A172 (cell line): ENCODE measurements at regions not wholly inside any gene's neighbourhood (a gene's known extent, or its start where the extent isn't known, plus 50 kb on each side); places are given as distances from the start of the nearest gene placed in this dataset.

ENCODE experiments used
- DNase-seq: peaks from one replicate; pipeline ENCODE4 v3.0.0-alpha.2; 2015; ENCODE audit warnings: low spot score

GRCh38 chr10:3856593-3856992 lies 71.6 kb upstream of the KLF6 start:
- DNase-seq = no peak

- DNase-seq = peak; percentile 41
Observed at GRCh38 chr10:3853547-3854303, 68.7 kb upstream of the KLF6 start.

- no peak for DNase-seq
Observed at GRCh38 chr10:3853016-3853415, 68.0 kb upstream of the KLF6 start.

GRCh38 chr10:3852147-3852904 lies 67.3 kb upstream of the KLF6 start:
- peak; percentile 99 for DNase-seq

GRCh38 chr10:3850999-3851937 lies 66.3 kb upstream of the KLF6 start:
- DNase-seq = peak; percentile 82

GRCh38 chr10:3848775-3849635 lies 64.0 kb upstream of the KLF6 start:
- peak; percentile 23 for DNase-seq

GRCh38 chr10:3848005-3848774 lies 63.2 kb upstream of the KLF6 start:
- DNase-seq = no peak

GRCh38 chr10:3846736-3847135 lies 61.7 kb upstream of the KLF6 start:
- DNase-seq = no peak

GRCh38 chr10:3844491-3845025 lies 59.5 kb upstream of the KLF6 start:
- DNase-seq = no peak

GRCh38 chr10:3838460-3839437 lies 53.7 kb upstream of the KLF6 start:
- no peak for DNase-seq

- no peak for DNase-seq
Observed at GRCh38 chr10:3837647-3838459, 52.8 kb upstream of the KLF6 start.

- DNase-seq = no peak
Observed at GRCh38 chr10:3836222-3836820, 51.3 kb upstream of the KLF6 start.

GRCh38 chr10:3835770-3836169 lies 50.8 kb upstream of the KLF6 start:
- DNase-seq = no peak

- DNase-seq = no peak
Observed at GRCh38 chr10:3834947-3835346, 49.9 kb upstream of the KLF6 start.
